ENCODE measurements at regions not wholly inside any gene's neighbourhood (a gene's known extent, or its start where the extent isn't known, plus 50 kb on each side); places are given as distances from the start of the nearest gene placed in this dataset.

- Histone ChIP-seq H3K36me3 (ENCODE audit: control insufficient read depth, insufficient read depth, low read length) (no peaks in the 10 kb centered on the region), H3K4me3 (replicated peaks; ENCODE audit: low read depth, low read length) (no peak overlapping the region), H3K27me3 (replicated peaks; ENCODE audit: control insufficient read depth, insufficient read depth, low read length) (no peaks in the 10 kb centered on the region)
- DNase-seq (ENCODE audit: extremely low read depth, insufficient read length): no peak
- no peak for TF ChIP-seq CTCF (IDR thresholded peaks at IDR 0.05; ENCODE audit: insufficient read depth, low read length, poor library complexity, severe bottlenecking)
Measured at GRCh38 chr22:35197071-35197470, 60.2 kb upstream of the HMGXB4 start.

- H3K36me3 ChIP-seq (ENCODE audit: control insufficient read depth, insufficient read depth, low read length): no peaks in the 10 kb centered on the region
- no peak for TF ChIP-seq CTCF (IDR thresholded peaks at IDR 0.05; ENCODE audit: insufficient read depth, low read length, poor library complexity, severe bottlenecking)
- no peak for DNase-seq (ENCODE audit: extremely low read depth, insufficient read length)
- no peak overlapping the region for H3K4me3 ChIP-seq (replicated peaks; ENCODE audit: low read depth, low read length)
- no peaks in the 10 kb centered on the region for H3K27me3 ChIP-seq (replicated peaks; ENCODE audit: control insufficient read depth, insufficient read depth, low read length)
Measured at GRCh38 chr22:35197886-35198285, 59.4 kb upstream of the HMGXB4 start.

- Histone ChIP-seq H3K27me3 (replicated peaks; ENCODE audit: control insufficient read depth, insufficient read depth, low read length) (no peaks in the 10 kb centered on the region), H3K36me3 (ENCODE audit: control insufficient read depth, insufficient read depth, low read length) (no peaks in the 10 kb centered on the region), H3K4me3 (replicated peaks; ENCODE audit: low read depth, low read length) (no peak overlapping the region)
- no peak for DNase-seq (ENCODE audit: extremely low read depth, insufficient read length)
- TF ChIP-seq CTCF (IDR thresholded peaks at IDR 0.05; ENCODE audit: insufficient read depth, low read length, poor library complexity, severe bottlenecking): no peak
Measured at GRCh38 chr22:35198738-35199137, 58.6 kb upstream of the HMGXB4 start.

- no peak for TF ChIP-seq CTCF (IDR thresholded peaks at IDR 0.05; ENCODE audit: insufficient read depth, low read length, poor library complexity, severe bottlenecking)
- DNase-seq (ENCODE audit: extremely low read depth, insufficient read length): no peak
- Histone ChIP-seq H3K4me3 (replicated peaks; ENCODE audit: low read depth, low read length) (no peak overlapping the region), H3K27me3 (replicated peaks; ENCODE audit: control insufficient read depth, insufficient read depth, low read length) (no peaks in the 10 kb centered on the region), H3K36me3 (ENCODE audit: control insufficient read depth, insufficient read depth, low read length) (no peaks in the 10 kb centered on the region)
Measured at GRCh38 chr22:35202376-35202775, 54.9 kb upstream of the HMGXB4 start.

GRCh38 chr22:35203583-35203982 is 53.7 kb upstream of the HMGXB4 start:
- TF ChIP-seq CTCF (IDR thresholded peaks at IDR 0.05; ENCODE audit: insufficient read depth, low read length, poor library complexity, severe bottlenecking): no peak
- Histone ChIP-seq H3K4me3 (replicated peaks; ENCODE audit: low read depth, low read length) (no peak overlapping the region), H3K27me3 (replicated peaks; ENCODE audit: control insufficient read depth, insufficient read depth, low read length) (no peaks in the 10 kb centered on the region), H3K36me3 (ENCODE audit: control insufficient read depth, insufficient read depth, low read length) (no peaks in the 10 kb centered on the region)
- DNase-seq (ENCODE audit: extremely low read depth, insufficient read length): no peak

Measured in GM06990 (cell line).